ENCODE measurements at regions not wholly inside any gene's neighbourhood (a gene's known extent, or its start where the extent isn't known, plus 50 kb on each side); places are given as distances from the start of the nearest gene placed in this dataset.

GRCh38 chr14:53874704-53875103 lies 81.9 kb downstream of the BMP4 start:
- Histone ChIP-seq H3K4me3 (ENCODE audit: low read depth, low read length) (no peak overlapping the region), H3K36me3 (ENCODE audit: control insufficient read depth, insufficient read depth, low read length) (no peaks in the 10 kb centered on the region), H3K27me3 (ENCODE audit: control insufficient read depth, insufficient read depth, low read length) (peaks cover 2% of the 10 kb centered on the region)
- CTCF ChIA-PET, result interaction anchor here (2.4 kb wide), 1 partner anchor 17 kb away, joined by 10 read pairs; no protein-coding TSS in a partner anchor
- POLR2A ChIA-PET, result no interaction called here
- DNase-seq (ENCODE audit: low read depth), result no peak
- TF ChIP-seq, protein P1, sequence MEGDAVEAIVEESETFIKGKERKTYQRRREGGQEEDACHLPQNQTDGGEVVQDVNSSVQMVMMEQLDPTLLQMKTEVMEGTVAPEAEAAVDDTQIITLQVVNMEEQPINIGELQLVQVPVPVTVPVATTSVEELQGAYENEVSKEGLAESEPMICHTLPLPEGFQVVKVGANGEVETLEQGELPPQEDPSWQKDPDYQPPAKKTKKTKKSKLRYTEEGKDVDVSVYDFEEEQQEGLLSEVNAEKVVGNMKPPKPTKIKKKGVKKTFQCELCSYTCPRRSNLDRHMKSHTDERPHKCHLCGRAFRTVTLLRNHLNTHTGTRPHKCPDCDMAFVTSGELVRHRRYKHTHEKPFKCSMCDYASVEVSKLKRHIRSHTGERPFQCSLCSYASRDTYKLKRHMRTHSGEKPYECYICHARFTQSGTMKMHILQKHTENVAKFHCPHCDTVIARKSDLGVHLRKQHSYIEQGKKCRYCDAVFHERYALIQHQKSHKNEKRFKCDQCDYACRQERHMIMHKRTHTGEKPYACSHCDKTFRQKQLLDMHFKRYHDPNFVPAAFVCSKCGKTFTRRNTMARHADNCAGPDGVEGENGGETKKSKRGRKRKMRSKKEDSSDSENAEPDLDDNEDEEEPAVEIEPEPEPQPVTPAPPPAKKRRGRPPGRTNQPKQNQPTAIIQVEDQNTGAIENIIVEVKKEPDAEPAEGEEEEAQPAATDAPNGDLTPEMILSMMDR (IDR thresholded peaks at IDR 0.05; ENCODE audit: insufficient read depth, low read depth, low read length), result no peak

DNA sequence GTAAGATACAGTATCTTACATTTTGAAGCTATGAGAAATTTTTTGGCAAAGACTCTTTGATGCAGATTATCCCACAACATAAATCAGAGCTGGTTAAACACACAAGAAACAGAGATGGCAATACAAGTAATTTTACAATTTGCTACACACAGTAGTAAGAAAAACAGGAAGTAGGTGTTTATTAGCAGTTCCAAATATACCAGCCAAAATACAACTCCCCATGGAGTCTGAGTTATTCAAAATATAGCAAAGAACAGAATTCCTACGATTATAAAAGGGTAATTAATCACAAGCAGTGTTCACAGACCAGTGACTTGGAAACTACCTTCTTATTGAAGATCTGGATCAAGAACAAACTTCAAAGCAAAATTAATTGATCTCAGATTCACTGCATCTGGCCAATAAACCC lies 83.9 kb downstream of the BMP4 start:
- Histone ChIP-seq H3K27me3 (ENCODE audit: control insufficient read depth, insufficient read depth, low read length) (peaks cover 2% of the 10 kb centered on the region), H3K4me3 (ENCODE audit: low read depth, low read length) (no peak overlapping the region), H3K36me3 (ENCODE audit: control insufficient read depth, insufficient read depth, low read length) (no peaks in the 10 kb centered on the region)
- no peak for DNase-seq (ENCODE audit: low read depth)
- ChIA-PET POLR2A (no interaction called here), CTCF (interaction anchor here (0.6 to 2.4 kb wide), 3 partner anchors 9 to 17 kb away, joined by 3 to 10 read pairs (median 3); no protein-coding TSS in a partner anchor)
- TF ChIP-seq, protein P1 (IDR thresholded peaks at IDR 0.05; ENCODE audit: insufficient read depth, low read depth, low read length), result no peak

DNA sequence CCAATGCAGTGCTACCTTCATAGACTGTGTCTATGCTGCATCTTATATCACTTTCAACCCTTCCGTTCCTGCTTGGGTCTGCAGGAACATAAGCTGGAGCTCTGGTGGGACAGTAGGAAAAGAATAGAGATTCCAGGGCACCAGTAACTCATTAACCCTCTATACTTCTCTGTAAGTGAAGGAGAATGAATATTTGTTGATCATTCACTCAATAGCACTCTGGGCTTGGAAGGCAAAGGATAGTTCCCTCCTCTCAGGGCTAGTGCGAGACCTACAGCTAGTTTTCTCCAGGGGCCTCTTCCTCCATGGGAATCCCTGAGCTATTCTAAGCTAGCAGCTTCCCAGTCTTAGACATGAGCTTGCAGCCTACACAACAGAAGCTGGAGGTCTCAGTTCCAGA lies 84.7 kb downstream of the BMP4 start:
- Histone ChIP-seq H3K27me3 (ENCODE audit: control insufficient read depth, insufficient read depth, low read length) (peaks cover 2% of the 10 kb centered on the region), H3K4me3 (ENCODE audit: low read depth, low read length) (no peak overlapping the region), H3K36me3 (ENCODE audit: control insufficient read depth, insufficient read depth, low read length) (no peaks in the 10 kb centered on the region)
- TF ChIP-seq, protein P1 (IDR thresholded peaks at IDR 0.05; ENCODE audit: insufficient read depth, low read depth, low read length), result no peak
- CTCF ChIA-PET, result interaction anchor here (0.6 to 0.7 kb wide), 2 partner anchors 9 to 18 kb away, joined by 3 read pairs; no protein-coding TSS in a partner anchor
- POLR2A ChIA-PET, result no interaction called here
- no peak for DNase-seq (ENCODE audit: low read depth)

- Histone ChIP-seq H3K36me3 (ENCODE audit: control insufficient read depth, insufficient read depth, low read length) (no peaks in the 10 kb centered on the region), H3K27me3 (ENCODE audit: control insufficient read depth, insufficient read depth, low read length) (peaks cover 2% of the 10 kb centered on the region), H3K4me3 (ENCODE audit: low read depth, low read length) (no peak overlapping the region)
- ChIA-PET POLR2A (no interaction called here), CTCF (interaction anchor here (0.8 to 1.4 kb wide), 2 partner anchors 19 to 92 kb away, joined by 3 to 4 read pairs; no protein-coding TSS in a partner anchor)
- no peak for DNase-seq (ENCODE audit: low read depth)
- TF ChIP-seq, protein P1 (IDR thresholded peaks at IDR 0.05; ENCODE audit: insufficient read depth, low read depth, low read length), result no peak
Measured at GRCh38 chr14:53871011-53871410, 85.6 kb downstream of the BMP4 start.

DNA sequence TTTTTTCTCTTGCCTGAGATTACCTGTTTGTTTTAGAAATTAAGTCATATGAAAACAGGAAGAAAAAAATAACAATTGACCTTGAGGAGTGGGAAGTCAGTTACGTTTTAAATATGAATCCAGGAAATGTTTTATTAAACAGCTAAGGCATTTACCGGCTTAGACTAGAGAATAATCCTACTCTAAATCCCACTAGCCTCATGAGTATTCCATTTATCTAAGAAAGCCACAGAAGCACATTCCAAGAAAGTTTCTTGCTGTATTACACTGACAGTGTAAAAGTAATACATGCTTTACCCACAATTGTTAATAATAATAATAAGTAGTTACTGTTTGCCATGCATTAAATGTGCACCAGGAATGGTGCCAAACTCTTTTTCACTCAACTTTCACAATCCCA lies 90.9 kb downstream of the BMP4 start:
- Histone ChIP-seq H3K27me3 (ENCODE audit: control insufficient read depth, insufficient read depth, low read length) (peaks cover 8% of the 10 kb centered on the region), H3K4me3 (ENCODE audit: low read depth, low read length) (no peak overlapping the region), H3K36me3 (ENCODE audit: control insufficient read depth, insufficient read depth, low read length) (no peaks in the 10 kb centered on the region)
- no peak for DNase-seq (ENCODE audit: low read depth)
- TF ChIP-seq, protein P1 (IDR thresholded peaks at IDR 0.05; ENCODE audit: insufficient read depth, low read depth, low read length), result no peak
- ChIA-PET CTCF (interaction anchor here (0.9 kb wide), 1 partner anchor 8 kb away, joined by 5 read pairs; no protein-coding TSS in a partner anchor), POLR2A (no interaction called here)

Measured in BJ (cell line).